ENCODE measurements at regions not wholly inside any gene's neighbourhood (a gene's known extent, or its start where the extent isn't known, plus 50 kb on each side); places are given as distances from the start of the nearest gene placed in this dataset.
"Not testable (repeated sequence)": the region's sequence is repeated elsewhere in the genome, so short reads cannot be mapped to it uniquely, and the experiment has no call there.

DNA sequence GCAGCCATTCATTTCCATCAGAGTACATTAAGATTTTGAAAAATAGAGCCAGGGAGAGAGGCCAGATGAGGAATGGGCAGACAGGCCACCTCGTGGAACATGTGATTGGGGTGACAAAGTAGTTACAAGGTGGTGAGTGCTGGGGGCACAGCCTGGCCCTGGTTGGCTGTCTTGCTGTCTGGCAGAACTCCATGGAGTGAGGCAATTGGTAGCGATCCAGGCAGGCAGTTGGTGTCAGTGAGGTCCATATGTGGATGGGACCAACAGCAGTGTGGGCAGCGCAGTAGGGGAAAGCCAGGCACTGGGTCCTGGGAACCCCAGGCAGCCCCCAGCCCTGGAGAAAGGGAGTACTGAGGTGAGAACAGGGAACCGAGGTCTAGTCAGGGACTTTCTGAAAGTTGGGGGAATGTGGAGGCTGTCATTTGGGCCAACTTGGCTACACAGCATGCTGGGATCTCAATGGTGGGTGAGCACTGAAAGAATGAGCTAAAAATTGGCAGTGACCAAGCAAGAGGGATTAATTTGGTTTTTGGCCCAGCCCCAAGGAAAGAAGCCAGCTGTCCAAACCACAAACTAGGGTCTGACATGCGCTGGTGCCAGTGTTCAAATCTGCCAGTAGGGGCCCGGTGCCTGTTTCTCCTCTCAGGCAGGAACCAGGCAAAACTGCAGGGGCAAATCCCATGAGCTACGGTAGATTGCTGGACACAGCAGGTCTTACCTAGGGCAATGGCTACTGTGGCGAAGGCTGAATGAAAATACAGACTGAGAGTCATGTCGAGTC is 61.4 kb upstream of the E2F3 start:
- DNase-seq (ENCODE audit: low read depth in 3 of 3, low spot score in 2 of 3): no peak

DNA sequence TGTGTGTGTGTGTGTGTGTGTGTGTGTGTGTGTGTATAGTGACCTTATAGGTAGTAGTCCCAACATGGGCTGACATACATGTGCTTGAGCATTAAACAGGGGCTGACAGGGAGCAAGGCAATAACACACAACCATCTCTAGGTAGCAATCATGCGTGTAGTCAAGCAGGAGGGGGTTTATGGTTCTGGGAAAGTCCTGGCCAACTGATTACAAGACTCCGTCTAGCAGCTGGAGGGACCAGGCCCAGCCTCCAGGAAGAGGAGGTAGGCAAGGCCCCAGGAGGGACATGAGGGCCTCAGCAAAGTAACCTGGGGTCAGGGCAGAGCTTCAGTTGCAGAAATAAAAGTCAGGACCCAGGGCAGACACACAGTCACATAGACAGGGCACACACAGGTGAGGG is 60.6 kb upstream of the E2F3 start:
- DNase-seq (ENCODE audit: low read depth in 3 of 3, low spot score in 2 of 3): no peak

DNA sequence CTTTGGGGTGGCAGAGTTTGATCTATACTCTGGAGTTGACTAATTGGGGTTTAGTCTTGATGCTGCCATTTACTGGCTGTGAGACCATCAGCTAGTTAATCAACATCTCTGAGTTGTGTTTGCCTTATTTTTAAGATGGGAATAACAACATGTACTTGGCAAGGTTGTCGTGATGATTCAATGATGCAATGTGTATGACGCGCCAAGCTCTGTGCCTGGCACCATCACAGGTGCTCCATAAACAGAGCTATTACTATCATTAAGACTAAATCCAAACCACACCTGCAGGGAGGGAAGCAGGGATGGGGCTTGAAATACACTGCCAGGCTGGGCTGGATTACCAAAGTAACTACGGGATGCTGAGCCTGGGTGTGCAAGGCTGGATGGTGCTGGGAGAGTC is 60.1 kb upstream of the E2F3 start:
- no peak for DNase-seq (ENCODE audit: low read depth in 3 of 3, low spot score in 2 of 3)

DNA sequence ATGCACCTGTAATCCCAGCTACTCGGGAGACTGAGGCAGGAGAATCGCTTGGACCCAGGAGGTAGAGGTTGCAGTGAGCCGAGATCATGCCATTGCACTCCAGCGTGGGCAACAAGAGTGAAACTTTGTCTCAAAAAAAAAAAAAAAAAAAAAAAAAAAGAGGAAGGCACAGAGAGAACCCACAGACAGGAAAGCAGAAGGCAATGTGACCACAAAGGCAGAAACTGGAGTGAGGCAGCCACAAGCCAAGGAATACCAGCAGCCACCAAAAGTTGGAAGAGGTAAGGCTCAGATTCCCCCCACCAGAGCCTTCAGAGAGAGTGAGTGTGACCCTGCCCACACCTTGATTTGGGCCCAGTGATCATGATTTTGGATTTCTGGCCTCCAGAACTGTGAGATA is 54.7 kb upstream of the E2F3 start:
- not testable (repeated sequence) for DNase-seq (ENCODE audit: low read depth in 3 of 3, low spot score in 2 of 3)

DNA sequence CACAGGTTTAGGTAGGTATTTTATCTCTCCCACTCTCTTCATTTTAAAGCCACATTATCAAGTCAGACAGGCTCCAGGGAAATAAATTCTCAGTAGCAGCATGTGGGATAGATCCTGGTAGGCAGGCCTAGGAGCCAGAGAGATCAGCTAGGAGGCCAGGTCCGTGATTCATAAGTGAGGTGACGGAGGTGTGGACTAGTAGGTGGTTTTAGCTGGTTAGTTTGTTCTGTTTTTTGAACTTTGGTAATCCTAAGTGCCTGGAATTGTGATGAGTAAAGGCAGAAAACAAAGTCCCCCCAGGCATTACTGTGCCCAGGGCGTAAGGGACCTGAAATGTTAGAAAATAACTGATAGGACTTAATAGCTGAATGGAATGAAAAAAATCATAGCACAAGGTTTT is 53.6 kb upstream of the E2F3 start:
- DNase-seq (ENCODE audit: low read depth in 3 of 3, low spot score in 2 of 3): no peak

DNA sequence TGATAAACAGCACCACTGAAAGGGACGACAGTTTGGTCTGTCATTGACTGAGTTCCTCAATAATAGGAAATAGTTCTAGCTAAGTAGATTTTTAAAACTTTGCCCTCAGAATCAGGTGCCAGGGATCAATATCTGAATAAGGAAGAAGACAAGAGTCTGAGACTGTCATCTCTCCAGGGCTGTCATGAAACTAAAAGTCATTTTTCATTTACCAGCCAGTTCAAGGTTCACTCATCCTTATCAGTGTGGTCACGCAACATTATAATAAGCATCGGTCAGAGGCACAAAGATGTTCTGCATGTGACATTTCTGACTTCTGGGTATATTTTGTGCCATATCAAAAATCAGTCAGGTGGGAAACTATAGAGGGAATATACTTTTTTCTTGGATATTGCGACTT is 52.5 kb upstream of the E2F3 start:
- DNase-seq (ENCODE audit: low read depth in 3 of 3, low spot score in 2 of 3): no peak

DNA sequence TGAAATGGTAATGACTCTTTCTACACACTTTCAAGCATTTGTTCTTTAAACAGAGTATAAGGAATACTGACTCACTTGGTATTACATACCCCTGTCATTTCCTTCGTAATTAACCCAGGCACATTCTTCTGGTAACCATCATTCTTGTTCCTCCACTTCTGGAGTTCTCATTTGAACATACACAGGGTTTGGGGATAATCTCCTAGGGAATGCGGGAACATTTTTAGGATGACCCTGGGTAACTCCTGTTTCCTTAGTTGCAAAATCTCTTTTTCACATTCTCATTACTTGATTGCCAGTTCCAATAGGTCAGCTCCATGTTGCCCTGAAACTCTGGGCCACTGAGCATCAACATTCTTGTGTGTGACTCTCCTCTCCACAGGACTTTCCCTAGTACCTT is 51.5 kb upstream of the E2F3 start:
- no peak for DNase-seq (ENCODE audit: low read depth in 3 of 3, low spot score in 2 of 3)

DNA sequence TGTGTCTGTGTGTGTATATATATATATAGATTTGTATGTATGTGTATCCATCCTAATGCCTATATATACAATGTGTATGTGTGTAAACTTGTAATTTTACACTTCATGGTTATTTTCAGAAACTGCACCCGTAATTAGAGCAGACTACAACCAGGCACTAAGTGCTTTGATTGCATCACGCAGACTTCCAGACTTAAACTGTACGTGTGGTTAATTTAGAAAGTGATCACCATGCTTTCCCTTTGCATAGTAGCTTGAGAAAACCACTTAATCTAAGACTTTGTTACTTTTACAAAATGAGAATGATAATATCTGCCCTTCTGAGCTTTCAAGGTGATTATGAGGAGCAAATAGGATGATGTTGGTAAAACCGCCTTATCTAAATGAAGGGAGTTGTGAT is 50.1 kb upstream of the E2F3 start:
- DNase-seq (ENCODE audit: low read depth in 3 of 3, low spot score in 2 of 3): no peak

Measured in right renal cortex interstitium (tissue), 3 donors.